Peyer's patch (tissue), 4 donors: ENCODE measurements at regions not wholly inside any gene's neighbourhood (a gene's known extent, or its start where the extent isn't known, plus 50 kb on each side); places are given as distances from the start of the nearest gene placed in this dataset.

Source experiments
- CTCF ChIP-seq, 6 experiments: fragments of 450-650 bp in 4 of 6; fragments of 200-600 bp in 2 of 6; sonication (generic) in 1 of 6; IDR thresholded peaks; one replicate each; pipeline ENCODE4 v1.5.1; 2017 to 2019; ENCODE audit warnings: antibody characterized with exemption in 6 of 6, mild to moderate bottlenecking in 3 of 6, moderate library complexity in 1 of 6
- POLR2A ChIP-seq, 2 donors: fragments of 450-650 bp; IDR thresholded peaks; one replicate each; pipeline ENCODE4 v1.5.1; 2017; ENCODE audit warnings: antibody characterized with exemption in 2 of 2, mild to moderate bottlenecking in 2 of 2, moderate library complexity in 2 of 2

GRCh38 chr10:69750011-69750373 lies 51.7 kb upstream of the COL13A1 start:
- TF ChIP-seq CTCF (IDR thresholded peaks at IDR 0.05) (no peak), POLR2A (IDR thresholded peaks at IDR 0.05) (no peak)
